ENCODE measurements at regions not wholly inside any gene's neighbourhood (a gene's known extent, or its start where the extent isn't known, plus 50 kb on each side); places are given as distances from the start of the nearest gene placed in this dataset.

- TF ChIP-seq ZFP30 (CRISPR knock-in tag; IDR thresholded peaks at IDR 0.05) (no peak), POU6F1 (CRISPR knock-in tag; IDR thresholded peaks at IDR 0.05; ENCODE audit: borderline replicate concordance, low read depth) (no peak), CSRNP3 (CRISPR knock-in tag; IDR thresholded peaks at IDR 0.05) (no peak), RARB (CRISPR knock-in tag; IDR thresholded peaks at IDR 0.05) (no peak), ARNTL (CRISPR knock-in tag; IDR thresholded peaks at IDR 0.05; ENCODE audit: borderline replicate concordance, low read depth) (no peak), BACH2 (CRISPR knock-in tag; IDR thresholded peaks at IDR 0.05; ENCODE audit: borderline replicate concordance) (no peak), TCF4 (CRISPR knock-in tag; IDR thresholded peaks at IDR 0.05; ENCODE audit: borderline replicate concordance) (no peak), ZNF565 (CRISPR knock-in tag; conservative IDR thresholded peaks at IDR 0.05; ENCODE audit: low read depth) (no peak)
Measured at GRCh38 chr21:35796844-35797243, 263.5 kb downstream of the SETD4 start.

All from SK-N-SH treated with all-trans-retinoic acid at 6 μM for 48 hours (cell line).